ENCODE measurements at regions not wholly inside any gene's neighbourhood (a gene's known extent, or its start where the extent isn't known, plus 50 kb on each side); places are given as distances from the start of the nearest gene placed in this dataset.
"Not testable (repeated sequence)": the region's sequence is repeated elsewhere in the genome, so short reads cannot be mapped to it uniquely, and the experiment has no call there.

GRCh38 chr15:20282491-20282943, 259.1 kb downstream of the GOLGA6L6 start:
- not testable (repeated sequence) for TF ChIP-seq CTCF (IDR thresholded peaks at IDR 0.05); EZH2 (IDR thresholded peaks at IDR 0.05; ENCODE audit: borderline replicate concordance, insufficient read depth, low read depth, low read length, poor library complexity, severe bottlenecking)
